HG03342 (cell line): ENCODE measurements at regions not wholly inside any gene's neighbourhood (a gene's known extent, or its start where the extent isn't known, plus 50 kb on each side); places are given as distances from the start of the nearest gene placed in this dataset.

ENCODE experiments used
- ATAC-seq: cut with Tn5 transposase; IDR thresholded peaks from one replicate; pipeline ENCODE4 v1.9.1; 2021; ENCODE audit warnings: mild to moderate bottlenecking, moderate library complexity; ENCODE audit not compliant: unreplicated experiment

DNA sequence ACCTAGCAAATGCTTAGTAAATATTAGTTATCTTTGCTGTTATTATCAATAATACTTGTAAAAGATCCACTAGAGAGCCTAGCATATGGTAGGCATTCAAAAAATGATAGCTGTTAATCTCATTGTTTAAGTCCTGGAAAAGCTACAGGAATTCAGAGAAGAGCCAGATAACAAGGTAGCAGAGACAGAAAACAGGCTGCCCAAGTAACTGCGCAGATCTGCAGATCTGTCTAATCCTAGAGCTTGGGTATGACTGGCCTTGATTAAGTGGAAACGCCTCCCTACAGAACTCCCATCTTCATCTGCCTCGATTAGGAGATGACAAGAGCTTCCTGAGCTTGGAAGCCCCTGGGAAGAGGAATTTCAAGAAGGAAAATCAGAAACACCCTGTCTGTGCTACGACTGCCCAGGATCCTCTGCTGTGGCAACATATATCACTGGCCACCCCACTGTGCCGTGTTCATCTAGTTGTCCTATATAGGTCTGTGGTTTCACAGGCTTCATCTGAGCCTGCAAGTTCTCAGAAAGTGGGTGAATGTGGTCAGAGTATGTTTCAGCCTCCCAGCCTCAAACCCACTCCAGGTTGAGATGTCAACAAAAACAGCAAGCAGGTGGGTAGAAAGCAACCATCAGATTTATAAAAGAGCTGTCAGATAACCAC, 151.5 kb upstream of the PKDCC start:
- peak; percentile 76 for ATAC-seq

GRCh38 chr2:41899189-41899588, 148.6 kb upstream of the PKDCC start:
- ATAC-seq: no peak

DNA sequence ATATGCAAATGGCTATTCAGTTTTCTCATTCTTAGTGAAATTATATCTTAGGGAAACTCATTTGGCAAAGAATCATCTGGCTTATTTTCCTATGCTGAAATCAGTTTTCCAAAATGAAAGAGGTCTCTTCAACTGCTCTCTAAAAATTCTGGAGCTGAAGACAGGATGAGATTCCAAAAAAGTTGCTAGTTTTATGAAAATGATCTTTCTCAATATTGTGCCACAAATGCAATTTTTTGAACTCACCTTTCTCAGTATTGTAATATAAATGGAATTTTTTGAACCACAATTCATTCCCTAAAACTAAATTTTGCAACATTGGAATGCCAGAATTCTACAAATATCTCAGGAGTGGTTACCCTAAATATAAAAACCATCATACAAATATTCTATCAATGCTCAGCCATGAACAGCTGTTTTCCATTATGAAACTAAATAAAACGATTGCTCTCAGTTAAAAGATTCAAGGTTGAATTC, 147.7 kb upstream of the PKDCC start:
- no peak for ATAC-seq

GRCh38 chr2:41902897-41903296, 144.9 kb upstream of the PKDCC start:
- ATAC-seq: no peak

DNA sequence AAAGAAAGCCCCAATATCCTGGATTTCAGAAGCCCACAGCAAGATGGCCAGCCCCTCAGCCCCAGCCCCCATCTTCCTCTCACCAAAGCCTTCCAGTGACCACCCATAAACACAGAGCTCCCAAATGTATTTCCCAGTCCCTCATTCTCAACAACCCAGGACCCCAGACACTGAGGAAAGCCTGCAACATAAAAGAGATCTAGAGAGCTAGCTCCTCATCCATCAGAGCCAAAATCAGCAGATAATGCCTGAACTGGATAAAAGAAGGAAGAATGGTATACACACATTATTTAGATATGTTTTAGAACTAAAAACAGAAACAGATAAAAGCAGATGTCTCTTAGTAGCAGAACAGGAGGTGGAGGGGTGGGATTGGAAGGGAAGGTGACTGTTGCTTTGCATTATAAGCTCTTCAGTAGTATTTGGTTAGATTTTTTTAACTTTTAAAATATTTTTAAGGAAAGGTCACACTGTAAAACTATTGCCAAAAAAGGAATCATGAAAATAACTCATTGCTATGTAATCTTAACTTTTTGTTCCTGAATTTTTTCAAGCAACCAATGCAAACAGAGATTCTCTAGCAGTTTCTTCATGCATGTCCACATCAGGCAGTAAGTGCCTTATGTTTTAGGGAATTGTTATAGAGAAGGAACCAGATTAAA, 144.2 kb upstream of the PKDCC start:
- ATAC-seq: no peak

DNA sequence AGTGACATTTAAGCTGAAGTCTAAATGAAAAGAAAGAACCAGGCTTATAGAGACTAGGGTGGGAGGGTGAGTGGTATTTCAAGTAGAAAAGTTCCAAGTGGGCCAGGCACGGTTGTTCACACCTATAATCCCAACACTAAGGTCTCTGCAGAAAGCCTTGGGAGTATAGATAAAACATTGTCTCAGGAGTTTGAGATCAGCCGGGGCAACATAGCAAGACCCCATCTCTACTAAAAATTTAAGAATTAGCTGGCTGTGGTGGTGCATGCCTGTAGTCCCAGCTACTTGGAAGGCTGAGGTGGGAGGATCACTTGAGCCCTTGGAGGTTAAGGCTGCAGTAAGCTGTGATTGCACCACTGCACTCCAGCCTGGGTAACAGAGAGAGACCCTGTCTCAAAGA, 143.4 kb upstream of the PKDCC start:
- ATAC-seq: no peak

- ATAC-seq: no peak
These were observed 142.1 kb upstream of the PKDCC start for GRCh38 chr2:41905597-41906337.

DNA sequence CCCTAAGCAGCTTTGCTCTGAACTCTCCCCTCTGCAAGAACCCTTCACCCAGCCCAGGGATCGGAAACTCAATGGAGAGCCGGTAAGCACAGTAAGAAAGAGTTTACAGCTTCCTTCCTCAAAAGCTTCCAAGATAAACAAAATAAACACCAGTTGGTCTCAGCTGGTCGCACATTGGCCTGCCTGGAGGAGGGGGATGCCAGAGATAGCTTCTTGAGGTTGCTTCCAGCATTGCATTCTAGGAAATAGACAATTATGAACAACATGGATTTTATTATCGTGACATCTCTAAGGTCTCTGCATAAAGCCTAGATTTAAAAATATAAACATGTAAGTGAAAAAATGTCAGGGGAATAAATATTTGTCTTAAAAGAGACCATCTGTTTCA, 141.5 kb upstream of the PKDCC start:
- no peak for ATAC-seq

DNA sequence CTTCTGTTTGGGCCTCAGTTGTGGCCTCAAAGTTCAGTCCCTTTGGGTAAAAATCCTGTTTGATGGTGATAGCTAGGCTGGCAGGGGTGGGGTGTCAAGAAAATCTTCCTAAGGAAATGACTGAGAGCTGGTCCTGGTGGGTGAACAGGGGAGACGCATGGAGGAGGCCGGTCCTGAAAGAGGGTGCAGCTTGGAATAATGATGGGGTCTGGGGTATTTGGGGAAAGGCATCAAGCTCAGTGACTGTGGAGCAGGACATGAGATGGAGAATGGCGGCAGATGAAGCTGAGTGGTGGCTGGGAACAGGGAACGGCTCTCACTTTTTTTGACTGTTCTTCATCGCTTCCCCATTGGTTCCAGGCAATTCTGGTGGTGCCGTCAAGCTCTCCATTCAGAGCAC, 140.7 kb upstream of the PKDCC start:
- ATAC-seq: no peak

DNA sequence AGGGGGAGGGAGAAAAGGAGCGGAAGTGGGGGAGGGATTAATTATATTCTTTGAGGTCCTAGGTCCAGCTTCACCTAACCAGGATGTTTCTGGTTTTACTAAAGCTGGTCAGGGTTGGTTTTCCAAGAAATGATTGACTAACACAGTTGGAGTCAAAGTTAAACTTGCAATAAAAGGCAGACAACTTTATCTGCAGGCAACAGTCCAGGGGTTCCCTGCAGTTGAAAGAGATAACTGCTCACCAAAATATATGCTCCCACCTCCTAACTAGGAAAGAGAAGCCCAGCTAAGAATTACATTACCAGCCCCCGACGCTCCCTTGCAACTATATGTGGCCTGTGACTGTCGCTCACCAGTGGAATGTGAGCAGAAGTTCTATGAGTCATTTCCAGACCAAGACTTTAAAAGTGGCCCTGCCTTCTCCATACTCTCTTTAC, 140.0 kb upstream of the PKDCC start:
- ATAC-seq: no peak

DNA sequence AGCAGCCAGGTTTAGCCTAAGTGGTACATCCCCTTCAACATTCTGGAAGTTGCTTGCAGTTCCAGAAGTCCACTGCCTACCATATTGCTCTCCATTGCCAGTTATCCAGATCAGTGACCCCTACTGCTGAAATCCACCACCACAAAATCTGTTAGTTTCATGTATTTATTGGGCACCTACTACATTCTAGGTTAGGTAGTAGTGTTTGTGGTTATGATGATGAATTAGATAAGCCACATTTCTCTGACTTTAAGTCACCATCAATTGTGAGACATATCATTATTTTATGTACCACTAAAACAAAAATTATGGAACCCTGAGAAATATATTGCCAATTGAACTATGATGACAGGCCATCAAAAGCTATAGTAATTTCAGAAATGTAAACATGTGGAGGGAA, 139.5 kb upstream of the PKDCC start:
- no peak for ATAC-seq

- no peak for ATAC-seq
These were observed 138.2 kb upstream of the PKDCC start for GRCh38 chr2:41909584-41909983.

DNA sequence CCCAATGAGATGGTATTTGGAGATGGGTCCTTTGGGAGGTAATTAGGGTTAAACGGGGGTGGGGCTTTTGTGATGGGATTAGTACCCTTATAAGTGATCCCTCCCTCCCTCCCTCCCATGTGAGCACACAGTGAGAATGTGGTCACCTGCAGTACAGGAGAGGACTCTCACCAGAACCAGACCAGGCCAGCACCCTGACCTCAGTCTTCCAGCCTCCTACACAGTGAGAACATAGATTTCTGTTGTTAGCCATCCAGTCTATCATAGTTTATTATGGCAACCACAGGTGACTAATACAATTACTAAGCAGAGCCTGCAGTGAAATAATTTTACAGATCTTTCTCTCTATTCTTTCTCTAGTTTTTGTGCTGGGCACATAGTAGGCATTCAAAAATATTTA, 137.7 kb upstream of the PKDCC start:
- no peak for ATAC-seq

- ATAC-seq: no peak
These were observed 136.8 kb upstream of the PKDCC start for GRCh38 chr2:41911033-41911432.

DNA sequence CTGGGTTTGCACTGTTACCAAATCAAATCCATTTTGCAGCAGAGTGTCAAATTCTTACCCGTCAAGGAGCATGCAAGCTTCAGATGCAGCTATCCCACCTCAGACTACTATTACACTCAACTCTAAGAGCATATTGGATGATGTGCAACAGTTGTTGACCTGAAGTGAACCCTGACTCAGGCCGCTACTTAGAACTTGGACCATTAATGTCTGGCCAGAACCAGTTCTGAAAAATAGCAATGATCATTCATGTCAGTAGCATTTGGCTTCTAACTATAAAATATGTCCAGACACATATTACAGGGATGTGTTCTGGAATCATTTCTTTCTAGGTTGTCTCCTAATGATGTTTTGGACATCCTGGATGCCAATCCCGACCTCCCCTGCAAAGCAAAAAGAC, 135.5 kb upstream of the PKDCC start:
- ATAC-seq: no peak

DNA sequence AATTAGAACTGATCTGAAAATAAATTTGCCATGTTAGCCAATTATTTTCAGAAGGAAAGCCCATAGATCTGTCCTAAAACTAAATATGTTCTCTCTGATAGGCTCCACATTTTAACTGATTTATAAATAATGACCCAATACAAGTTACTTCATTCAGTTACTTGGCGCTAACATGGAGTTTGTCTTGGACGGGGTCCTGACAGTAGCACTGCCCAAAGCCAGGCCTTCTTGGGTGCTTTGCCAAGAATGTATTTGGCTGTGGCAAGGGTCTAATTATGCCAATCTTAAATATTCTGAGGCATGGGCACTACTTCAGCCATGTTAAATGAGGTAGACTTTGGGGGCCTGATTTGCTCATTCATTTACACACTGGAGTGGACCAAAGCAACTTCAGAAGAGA, 135.0 kb upstream of the PKDCC start:
- ATAC-seq: no peak

DNA sequence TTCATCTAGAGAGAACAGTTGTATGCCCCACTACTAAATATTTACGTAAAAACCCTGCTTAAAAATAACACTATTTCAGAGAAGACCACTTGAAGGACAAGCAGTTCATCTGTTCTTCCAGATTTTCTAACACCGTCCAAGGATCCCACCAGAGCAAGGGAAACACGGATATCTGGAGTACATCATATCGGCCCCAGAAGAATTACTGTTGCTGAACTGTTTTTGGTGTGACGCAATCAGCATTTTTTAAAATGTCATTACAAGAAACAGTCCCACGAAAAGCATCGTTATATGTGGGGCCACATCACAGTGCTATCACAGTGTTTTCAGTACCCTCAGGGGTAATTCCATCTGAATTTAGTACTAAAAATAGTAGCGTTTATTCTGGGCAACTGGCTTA, 134.5 kb upstream of the PKDCC start:
- no peak for ATAC-seq

DNA sequence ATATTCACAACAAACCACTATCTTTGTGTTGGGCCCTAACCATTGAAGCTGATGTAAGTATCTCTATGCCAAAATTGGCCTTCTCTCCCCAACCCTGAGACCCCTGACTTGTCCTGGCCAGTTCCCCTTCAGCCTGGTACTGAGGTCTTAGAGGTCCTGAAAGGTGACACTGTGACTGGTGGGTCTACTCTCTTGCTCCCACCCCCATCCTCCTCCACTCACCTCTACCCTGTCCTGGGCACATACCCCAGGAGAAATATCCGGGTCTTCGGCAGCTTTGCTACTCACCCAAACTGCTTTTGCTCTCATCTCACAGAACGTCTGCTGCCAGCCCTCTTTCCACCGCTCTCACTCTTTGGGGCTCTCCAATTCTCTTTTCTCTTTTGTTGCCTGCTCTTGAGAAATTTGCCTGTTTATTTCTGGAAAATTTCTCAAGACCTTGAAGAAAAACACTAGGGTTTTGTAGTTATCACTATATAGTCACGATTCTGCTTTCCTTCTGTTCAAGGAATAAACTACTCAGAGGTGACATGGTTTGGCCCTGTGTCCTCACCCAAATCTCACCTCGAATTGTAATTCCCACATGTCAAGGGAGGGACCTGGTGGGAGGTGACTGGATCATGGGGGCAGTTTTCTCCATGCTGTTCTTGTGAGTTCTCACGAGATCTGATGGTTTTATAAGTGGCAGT, 133.8 kb upstream of the PKDCC start:
- ATAC-seq: no peak

DNA sequence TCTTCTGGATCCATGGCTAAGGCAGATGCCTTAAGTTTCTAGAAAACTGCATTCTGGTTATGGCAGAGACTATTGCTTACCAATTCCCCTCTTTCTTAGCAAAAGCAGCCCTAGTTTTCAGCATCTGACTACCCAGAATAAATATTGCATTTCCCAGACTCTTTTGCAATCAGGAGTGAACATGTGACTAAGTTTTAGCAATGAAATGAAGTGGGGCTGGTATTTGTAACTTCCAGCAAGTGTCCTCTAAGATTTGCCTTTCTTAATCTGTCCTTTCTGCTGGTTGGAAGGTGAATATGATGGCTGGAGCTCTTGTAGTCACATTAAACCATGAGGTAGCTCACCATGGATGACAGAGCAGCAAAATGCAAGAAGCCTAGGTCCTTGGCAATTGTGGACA, 132.9 kb upstream of the PKDCC start:
- no peak for ATAC-seq

GRCh38 chr2:41916177-41916576, 131.6 kb upstream of the PKDCC start:
- ATAC-seq: no peak

DNA sequence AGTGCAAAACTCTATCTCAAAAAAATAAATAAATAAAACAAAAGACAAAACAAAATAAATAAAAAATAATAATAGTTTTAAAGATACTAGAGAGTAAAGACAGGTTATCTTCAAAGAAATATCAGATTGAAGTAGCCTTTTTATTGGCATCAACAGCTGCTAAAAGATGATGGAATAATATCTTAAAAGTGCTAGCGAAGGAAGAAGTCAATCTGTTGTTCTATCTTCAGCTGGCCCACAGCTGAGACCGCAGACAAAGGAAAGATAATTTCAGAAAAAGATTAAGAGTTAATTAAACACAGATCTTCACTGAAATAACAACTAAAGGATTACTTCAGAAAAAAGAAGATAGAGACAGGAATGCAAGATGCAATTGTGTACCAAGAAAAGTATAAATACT, 130.2 kb upstream of the PKDCC start:
- ATAC-seq: no peak

- no peak for ATAC-seq
These were observed 128.7 kb upstream of the PKDCC start for GRCh38 chr2:41919135-41919534.
